HG02852 (cell line): ENCODE measurements at regions not wholly inside any gene's neighbourhood (a gene's known extent, or its start where the extent isn't known, plus 50 kb on each side); places are given as distances from the start of the nearest gene placed in this dataset.

Experiments
- ATAC-seq: cut with Tn5 transposase; IDR thresholded peaks from one replicate; pipeline ENCODE4 v1.9.1; 2021; ENCODE audit warnings: mild to moderate bottlenecking, moderate library complexity; ENCODE audit not compliant: unreplicated experiment

DNA sequence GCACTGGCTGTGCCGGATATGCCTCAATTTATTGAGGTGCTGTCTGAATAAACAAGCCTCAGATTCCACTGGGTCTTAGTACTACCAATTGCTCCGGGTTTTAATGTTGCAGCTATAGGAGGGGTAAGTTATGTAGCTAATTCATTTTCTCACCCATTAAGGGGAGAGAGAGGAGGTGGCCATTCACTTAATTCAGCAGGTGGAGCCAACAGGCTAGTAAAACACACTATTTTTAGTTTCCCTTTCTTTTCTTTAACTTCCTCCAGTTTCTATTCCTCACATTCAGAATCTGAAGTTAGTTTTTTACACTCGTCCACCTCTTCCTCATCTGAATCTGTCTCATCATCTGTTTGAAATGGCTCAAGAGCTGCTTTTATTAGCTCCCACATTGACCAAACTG lies 105.6 kb upstream of the CDH10 start:
- ATAC-seq = no peak

DNA sequence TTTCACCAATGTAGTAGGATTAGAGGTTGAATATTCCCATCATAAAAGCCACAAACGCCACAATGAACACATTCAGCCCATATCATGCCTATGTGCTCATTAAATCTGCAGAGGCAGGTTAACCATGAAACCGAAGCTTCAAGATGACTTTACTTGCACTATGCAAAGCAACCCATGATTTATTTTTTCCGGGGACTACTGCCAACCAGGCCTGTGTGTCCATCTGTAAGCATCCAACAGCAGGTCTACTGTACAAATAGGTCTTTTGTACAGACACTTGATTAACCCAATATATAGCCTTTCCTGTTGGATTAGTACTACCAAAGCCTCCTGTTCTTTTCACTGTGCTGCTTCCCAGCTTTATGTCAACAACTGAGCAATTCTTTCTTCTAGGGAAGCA lies 104.9 kb upstream of the CDH10 start:
- no peak for ATAC-seq

DNA sequence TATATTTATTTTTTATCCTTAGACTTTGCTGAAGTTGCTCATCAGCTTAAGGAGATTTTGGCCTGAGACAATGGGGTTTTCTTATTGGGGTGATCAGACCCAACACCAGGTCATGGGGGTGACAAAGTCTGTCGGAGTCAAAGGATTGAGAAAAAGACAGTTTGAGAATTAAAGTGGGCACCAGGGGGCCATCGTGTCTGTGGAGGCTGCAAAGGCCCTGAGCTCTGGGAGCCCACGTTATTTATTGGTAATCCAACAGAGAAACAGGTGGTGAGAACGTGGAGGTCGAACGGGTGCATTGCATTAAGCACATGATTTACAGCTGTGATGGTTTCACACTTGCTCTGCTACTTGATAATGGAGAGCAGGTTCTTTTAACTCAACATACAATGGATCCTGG lies 102.5 kb upstream of the CDH10 start:
- no peak for ATAC-seq

DNA sequence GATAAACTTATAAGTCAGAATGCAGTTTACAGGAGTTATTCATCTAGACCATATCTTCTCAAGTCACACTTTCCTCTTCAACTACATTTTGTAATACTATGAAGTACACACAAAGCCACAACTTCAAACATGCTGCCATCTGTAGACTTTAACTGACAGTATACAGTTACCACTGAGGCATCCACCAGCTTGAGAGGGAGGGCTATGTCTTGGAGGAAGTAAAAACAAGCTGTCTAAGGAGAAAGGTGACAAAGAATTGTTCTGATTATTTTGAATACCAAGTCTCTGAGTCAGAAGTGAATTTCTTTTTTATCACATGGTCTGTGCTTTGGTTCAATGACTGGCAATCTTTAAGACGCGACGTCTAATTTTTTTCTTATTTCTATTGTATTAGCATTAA lies 97.6 kb upstream of the CDH10 start:
- ATAC-seq = no peak

DNA sequence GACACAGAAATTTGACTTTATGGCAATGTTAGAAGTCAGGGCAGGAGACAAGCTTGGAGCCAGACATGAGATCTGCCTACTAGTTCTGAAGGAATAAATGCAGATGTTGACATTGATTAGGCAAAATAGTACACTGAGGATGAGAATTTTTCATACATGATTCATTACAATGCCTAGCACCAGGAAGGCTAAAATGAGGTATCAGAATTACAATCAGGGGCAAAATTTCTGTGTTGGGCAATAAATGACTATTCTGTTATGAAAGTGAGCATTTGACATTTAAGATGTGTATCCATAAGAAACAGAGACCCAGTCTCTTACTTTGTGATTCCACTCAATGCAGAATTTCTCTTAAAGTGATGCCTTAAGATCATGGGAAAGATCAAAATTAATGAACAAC lies 92.4 kb upstream of the CDH10 start:
- ATAC-seq = no peak

DNA sequence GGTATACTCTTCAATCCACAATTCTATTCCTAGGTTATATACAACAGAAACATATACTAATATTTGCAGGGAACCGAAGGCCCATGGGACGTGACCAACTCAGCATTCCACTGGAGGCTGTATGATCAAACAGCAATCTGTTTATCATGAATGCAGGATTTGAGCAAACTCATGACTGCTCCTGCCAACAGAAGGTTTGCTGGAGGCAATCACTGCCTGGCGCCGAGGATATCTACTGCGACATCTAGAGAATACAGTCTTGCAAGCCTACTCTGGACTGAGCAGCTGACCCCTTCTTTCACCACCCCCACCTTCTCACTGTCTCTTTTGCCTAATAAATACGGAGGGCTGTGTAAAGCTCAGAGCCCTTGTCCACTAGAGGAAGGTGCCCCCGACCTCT lies 90.5 kb upstream of the CDH10 start:
- no peak for ATAC-seq

DNA sequence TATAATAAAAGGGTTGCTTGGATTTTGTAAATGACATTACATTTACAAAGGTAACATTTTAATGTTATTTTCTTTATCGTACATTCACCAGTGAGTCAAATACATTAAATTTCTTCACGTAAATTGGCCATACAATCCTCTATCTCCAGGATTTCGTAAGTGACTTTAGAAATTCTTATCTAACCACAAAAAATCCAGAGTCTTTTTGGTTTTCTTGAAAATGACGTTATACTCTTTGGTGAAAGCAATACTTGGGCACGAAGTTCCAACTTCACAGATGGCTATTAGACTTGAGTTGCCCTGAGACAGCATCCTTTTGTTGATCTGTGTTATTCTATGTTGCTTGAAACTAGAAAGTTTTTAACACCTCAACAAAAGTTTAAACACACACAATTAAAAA lies 87.4 kb upstream of the CDH10 start:
- no peak for ATAC-seq

DNA sequence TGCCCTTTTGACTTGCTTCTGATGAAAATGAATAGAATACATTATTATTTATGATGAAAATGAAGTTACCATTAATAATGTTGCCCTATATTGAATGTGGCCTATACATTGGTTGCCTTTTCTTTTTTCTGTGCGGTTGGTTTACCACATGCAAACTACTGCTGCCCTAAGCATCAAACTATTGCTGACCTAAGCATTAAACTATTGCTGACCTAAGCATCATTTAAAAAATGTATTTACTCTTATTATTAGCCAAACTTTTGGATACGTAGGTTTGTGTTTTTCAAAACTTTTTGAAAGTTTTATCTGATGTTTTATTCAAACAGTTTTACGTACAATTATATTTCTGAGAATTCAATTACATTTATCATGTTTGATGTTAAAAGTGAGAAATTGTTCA lies 76.0 kb upstream of the CDH10 start:
- ATAC-seq = no peak

DNA sequence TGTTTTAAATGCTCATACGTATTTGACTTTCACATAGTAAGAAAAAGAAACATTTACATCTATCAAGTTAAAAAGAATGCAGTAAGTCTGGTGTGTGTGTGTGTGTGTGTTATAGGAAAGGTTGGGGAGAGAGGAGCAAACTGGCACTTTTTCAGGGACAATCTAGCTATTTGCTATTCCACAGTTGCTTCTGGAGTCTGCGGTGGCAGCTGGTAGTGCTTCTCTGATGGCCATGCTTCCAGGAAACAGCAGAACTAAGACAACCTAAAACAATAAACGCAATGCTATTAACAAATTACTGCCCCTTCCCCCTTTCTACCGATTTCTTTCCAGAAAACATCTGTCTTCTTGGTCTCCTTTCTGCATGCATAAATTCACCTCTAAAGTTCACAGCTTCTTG lies 70.0 kb upstream of the CDH10 start:
- no peak for ATAC-seq

DNA sequence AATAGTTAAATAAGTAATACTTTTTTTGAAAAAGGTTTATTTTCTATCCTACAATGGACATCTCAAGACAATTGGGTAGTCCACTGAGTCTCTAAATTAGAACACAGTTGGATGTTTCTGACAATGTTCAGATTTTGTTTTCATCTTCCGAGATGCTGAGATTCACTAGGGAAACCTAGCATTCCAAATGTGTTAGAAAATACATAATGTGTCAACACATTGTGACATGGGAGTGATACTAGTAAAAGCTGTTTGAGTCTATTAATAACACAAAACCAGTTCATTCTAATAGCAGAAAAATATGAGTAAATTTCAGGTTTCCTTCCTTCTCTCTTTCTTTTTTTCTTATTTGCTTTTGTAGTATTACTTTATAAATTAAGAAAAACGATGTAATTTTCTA lies 68.2 kb upstream of the CDH10 start:
- ATAC-seq = no peak

DNA sequence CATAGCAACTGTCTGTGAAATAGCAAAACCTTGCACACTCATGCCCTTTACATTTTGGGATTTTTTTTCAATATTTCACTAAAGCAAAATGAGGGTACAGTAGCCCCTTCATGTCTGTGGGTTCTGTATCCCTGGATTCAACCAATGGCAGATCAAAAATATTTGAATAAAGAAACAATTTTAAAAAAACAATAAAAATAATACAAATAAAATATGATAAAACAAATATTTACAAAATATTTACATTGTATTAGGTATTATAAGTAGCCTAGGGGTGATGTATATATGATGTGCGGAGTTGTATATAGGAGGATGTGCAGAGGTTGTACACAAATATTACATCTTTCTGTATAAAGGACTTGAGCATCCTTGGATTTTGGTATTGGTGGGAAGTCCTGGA lies 67.3 kb upstream of the CDH10 start:
- ATAC-seq = no peak

DNA sequence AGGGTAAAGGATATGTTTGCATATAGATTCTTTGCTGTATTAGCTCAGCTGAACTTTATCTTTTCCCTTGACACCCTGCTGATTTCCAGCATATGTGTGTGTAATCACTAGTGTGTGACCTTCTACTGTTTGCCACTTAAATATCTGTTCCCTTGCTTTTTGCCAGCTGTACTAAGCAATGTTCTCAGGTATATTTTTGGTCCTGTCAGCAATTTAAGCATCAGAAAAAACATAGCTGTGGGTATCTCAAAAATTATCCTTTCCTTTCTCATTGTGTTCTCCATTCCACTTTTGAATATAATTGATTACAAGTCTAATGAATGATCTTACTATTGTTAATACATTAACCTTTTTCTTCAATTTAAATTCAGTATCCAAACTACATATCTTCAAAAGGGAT lies 59.2 kb upstream of the CDH10 start:
- ATAC-seq = no peak
